Right lobe of liver (tissue), 6 donors: ENCODE measurements at regions not wholly inside any gene's neighbourhood (a gene's known extent, or its start where the extent isn't known, plus 50 kb on each side); places are given as distances from the start of the nearest gene placed in this dataset.
"Not testable (repeated sequence)": the region's sequence is repeated elsewhere in the genome, so short reads cannot be mapped to it uniquely, and the experiment has no call there.

Source experiments
- ATAC-seq, 4 donors: fragments of 200-7000 bp; cut with Tn5 transposase; one replicate each; pipeline ENCODE4 v1.9.1; 2020; ENCODE audit warnings: mild to moderate bottlenecking in 4 of 4, moderate library complexity in 4 of 4
- DNase-seq, 3 donors: peaks; one replicate each; pipeline ENCODE4 v3.0.0-alpha.2; 2020
- H3K27ac ChIP-seq, 3 donors: fragments of 200-600 bp; one replicate each; pipeline ENCODE4 v1.8.0; 2022
- H3K27me3 ChIP-seq, 2 donors: fragments of 200-600 bp; one replicate each; pipeline ENCODE4 v1.8.0; 2022
- H3K36me3 ChIP-seq, 4 donors: fragments of 200-600 bp; sonication (generic) in 1 of 4; one replicate each; pipeline versions ENCODE4 v1.5.1 to v1.8.0; 2017 to 2022; ENCODE audit warnings: control low read depth in 1 of 4
- H3K4me1 ChIP-seq, 4 donors: fragments of 200-600 bp; sonication (generic) in 1 of 4; one replicate each; pipeline versions ENCODE4 v1.5.1 to v1.8.0; 2017 to 2022; ENCODE audit warnings: control low read depth in 1 of 4
- H3K4me3 ChIP-seq, 3 donors: fragments of 200-600 bp; one replicate each; pipeline ENCODE4 v1.8.0; 2022
- H3K9me3 ChIP-seq, 4 donors: fragments of 200-600 bp; sonication (generic) in 1 of 4; one replicate each; pipeline versions ENCODE4 v1.5.1 to v1.8.0; 2017 to 2022; ENCODE audit warnings: control low read depth in 1 of 4
- POLR2A ChIP-seq: fragments of 450-650 bp; IDR thresholded peaks from one replicate; pipeline ENCODE4 v1.6.1; 2017; ENCODE audit warnings: antibody characterized with exemption, mild to moderate bottlenecking
- WGBS: methylation state at CpG from one replicate; pipeline ENCODE4 v1.1.6; 2018; ENCODE audit warnings: low coverage, low lambda C conversion rate; ENCODE audit not compliant: insufficient coverage; ENCODE audit errors: missing lambda C conversion rate; 5-methylcytosine and 5-hydroxymethylcytosine counted together
- intact Hi-C, 2 donors: fragments of 100-400 bp; cut with DNase I; formaldehyde crosslinking; loops; one replicate each; pipeline versions ENCODE4 v1.11.2 to v1.14.1; 2022
- TF ChIP-seq, protein P1 (sequence below), 4 donors: fragments of 200-600 bp in 3 of 4; fragments of 450-650 bp in 1 of 4; IDR thresholded peaks; one replicate each; pipeline versions ENCODE4 v1.5.1 to v1.8.0; 2016 to 2022; ENCODE audit warnings: antibody characterized with exemption in 4 of 4, mild to moderate bottlenecking in 2 of 4
- donor health status: DM: no; HTN: yes; CAD: no.
- donor health status: DM: no; HTN: no; CAD: no.
- donor health status: DM: no; HTN: no; CAD: no.
- donor health status: DM: no; HTN: yes; CAD: no.
- donor health status: DM: no; HTN: yes; CAD: no.

DNA sequence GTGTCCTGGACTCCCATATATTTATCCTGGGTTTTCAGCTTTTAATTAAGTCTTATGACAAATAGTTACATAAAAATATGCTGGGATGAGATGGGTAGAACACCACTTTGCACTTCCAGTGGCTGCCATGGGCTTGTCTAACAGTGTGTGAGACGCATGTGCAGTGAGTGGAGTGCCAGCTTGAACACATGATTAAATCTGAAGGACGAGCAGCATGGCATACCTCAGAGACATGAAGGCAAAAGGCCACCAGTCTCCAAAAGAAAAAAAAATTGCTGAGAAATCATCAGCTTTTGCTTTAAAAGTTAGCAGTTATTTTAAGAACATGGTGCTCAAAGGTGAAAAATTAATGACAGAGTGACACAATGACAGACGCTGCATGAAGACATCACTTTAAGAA lies 139.0 kb upstream of the ADCY1 start:
- no peaks in the 10 kb centered on the region for H3K27me3 ChIP-seq
- H3K4me1 ChIP-seq = no peaks in the 10 kb centered on the region
- DNase-seq = no peak
- TF ChIP-seq, protein P1, sequence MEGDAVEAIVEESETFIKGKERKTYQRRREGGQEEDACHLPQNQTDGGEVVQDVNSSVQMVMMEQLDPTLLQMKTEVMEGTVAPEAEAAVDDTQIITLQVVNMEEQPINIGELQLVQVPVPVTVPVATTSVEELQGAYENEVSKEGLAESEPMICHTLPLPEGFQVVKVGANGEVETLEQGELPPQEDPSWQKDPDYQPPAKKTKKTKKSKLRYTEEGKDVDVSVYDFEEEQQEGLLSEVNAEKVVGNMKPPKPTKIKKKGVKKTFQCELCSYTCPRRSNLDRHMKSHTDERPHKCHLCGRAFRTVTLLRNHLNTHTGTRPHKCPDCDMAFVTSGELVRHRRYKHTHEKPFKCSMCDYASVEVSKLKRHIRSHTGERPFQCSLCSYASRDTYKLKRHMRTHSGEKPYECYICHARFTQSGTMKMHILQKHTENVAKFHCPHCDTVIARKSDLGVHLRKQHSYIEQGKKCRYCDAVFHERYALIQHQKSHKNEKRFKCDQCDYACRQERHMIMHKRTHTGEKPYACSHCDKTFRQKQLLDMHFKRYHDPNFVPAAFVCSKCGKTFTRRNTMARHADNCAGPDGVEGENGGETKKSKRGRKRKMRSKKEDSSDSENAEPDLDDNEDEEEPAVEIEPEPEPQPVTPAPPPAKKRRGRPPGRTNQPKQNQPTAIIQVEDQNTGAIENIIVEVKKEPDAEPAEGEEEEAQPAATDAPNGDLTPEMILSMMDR (IDR thresholded peaks at IDR 0.05) = no peak
- ATAC-seq = no peak
- WGBS = 58% methylated on average over 3 of the region's 3 CpGs
- no peak overlapping the region for H3K27ac ChIP-seq
- H3K4me3 ChIP-seq = no peak overlapping the region
- intact Hi-C loops = no loop called here
- no peaks in the 10 kb centered on the region for H3K36me3 ChIP-seq
- peaks cover 0 to 5% (median 0%) of the 10 kb centered on the region in 4 donors for H3K9me3 ChIP-seq

DNA sequence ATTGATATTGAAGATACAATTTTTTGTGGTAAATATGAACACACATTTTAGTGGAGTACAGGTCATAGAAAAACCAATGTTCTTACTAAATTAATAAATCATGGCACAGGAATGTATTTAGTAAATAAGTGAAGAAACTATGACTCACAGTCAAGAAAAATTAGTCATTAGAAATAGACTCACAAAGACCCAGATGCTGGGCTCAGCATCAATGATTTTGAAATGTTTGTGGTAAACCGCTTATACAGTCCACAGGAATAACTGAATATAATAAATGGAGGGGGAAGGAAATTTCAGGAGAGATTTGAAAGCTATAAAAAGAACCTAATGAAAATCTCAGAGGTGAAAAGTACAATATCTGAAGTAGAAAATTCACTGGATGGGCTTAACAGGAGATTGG lies 138.3 kb upstream of the ADCY1 start:
- Histone ChIP-seq H3K9me3 (peaks cover 0 to 6% (median 0%) of the 10 kb centered on the region in 4 donors), H3K4me1 (no peaks in the 10 kb centered on the region), H3K27ac (no peak overlapping the region), H3K4me3 (no peak overlapping the region), H3K27me3 (no peaks in the 10 kb centered on the region), H3K36me3 (no peaks in the 10 kb centered on the region)
- WGBS = 92% methylated on average over 1 of the region's 1 CpG
- no peak for TF ChIP-seq POLR2A
- TF ChIP-seq, protein P1 (IDR thresholded peaks at IDR 0.05) = no peak
- intact Hi-C loops = no loop called here
- ATAC-seq (no peak), DNase-seq (no peak)

DNA sequence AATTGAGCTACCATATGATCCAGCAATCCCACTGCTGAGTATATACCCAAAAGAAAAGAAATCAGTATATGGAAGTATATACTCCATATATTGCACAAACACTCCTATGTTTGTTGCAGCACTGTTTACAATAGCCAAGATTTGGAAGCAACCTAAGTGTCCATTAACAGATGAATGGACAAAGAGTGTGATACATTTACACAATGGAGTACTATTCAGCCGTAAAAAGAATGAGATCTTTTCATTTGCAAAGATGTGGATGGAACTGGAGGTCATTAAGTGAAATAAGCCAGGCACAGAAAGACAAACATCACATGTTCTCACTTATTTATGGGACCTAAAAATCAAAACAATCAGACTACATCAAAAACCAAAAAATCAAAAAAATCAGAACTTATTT lies 133.4 kb upstream of the ADCY1 start:
- 71% methylated on average over 1 of the region's 1 CpG for WGBS
- H3K4me1 ChIP-seq, H3K27ac ChIP-seq, intact Hi-C loops, ATAC-seq, H3K4me3 ChIP-seq, H3K36me3 ChIP-seq, H3K9me3 ChIP-seq, H3K27me3 ChIP-seq, DNase-seq: not testable (repeated sequence)

DNA sequence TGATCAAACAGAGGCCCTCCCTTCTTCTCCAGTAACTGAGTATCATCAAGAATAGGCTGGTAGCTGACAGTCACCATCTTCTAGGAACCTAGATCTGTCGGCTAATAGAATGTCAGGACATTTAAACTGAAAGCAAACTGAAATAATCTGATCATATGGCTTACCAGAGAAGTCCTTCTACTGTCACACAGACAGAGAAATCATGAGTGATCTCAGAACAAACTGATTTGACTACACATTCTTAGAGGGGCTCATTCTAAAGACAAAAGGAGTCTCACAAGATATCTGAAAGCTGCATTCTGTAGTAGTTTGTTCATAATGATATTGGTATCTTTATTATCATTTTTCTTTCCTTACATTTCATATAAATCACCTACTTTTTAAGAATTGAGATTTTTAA lies 130.9 kb upstream of the ADCY1 start:
- Histone ChIP-seq H3K4me3 (no peak overlapping the region), H3K27me3 (no peaks in the 10 kb centered on the region), H3K9me3 (peaks cover 0 to 6% (median 0%) of the 10 kb centered on the region in 4 donors), H3K36me3 (no peaks in the 10 kb centered on the region), H3K27ac (no peak overlapping the region), H3K4me1 (no peaks in the 10 kb centered on the region)
- intact Hi-C loops = no loop called here
- TF ChIP-seq, protein P1 (IDR thresholded peaks at IDR 0.05) = no peak
- no peak for TF ChIP-seq POLR2A
- 43% methylated on average over 1 of the region's 1 CpG for WGBS
- DNase-seq (no peak), ATAC-seq (no peak)

DNA sequence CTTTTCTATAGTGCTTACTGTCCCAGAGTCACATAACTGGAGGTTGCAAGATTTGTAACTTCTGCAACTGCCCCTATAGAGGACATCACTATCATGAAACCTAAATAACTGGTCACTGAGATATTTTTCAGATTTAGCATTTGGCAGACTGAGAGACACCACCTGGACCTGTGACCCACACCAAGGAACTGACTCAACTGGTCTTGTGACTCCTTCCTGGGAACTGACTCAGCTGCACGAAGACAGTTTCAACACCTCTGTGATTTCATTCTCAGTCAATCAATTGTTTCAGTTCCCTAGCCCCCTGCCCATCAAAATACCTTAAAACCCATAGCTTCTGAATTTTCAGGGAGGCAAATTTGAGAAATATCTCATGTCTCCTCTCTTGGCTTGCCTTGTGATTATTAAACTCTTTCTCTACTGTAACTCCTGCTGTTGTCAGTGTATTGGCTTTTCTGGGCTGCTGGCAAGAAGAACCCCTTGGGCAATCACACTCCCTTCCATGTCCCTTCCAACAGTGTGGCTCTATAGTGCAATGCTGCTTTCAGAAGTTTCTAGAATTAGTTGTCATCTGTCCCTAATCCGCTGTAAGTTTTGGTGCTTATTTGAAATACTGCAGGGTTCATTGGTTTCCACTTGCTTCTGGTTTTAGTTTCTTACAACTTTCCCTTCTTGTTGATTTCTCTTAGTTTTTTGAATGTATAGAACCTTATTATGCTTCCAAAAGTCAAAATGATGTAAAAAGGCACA lies 127.8 kb upstream of the ADCY1 start:
- Histone ChIP-seq H3K4me3 (no peak overlapping the region), H3K36me3 (no peaks in the 10 kb centered on the region), H3K27me3 (no peaks in the 10 kb centered on the region), H3K27ac (no peak overlapping the region), H3K4me1 (no peaks in the 10 kb centered on the region), H3K9me3 (no peaks in the 10 kb centered on the region)
- 69% methylated on average over 2 of the region's 2 CpGs for WGBS
- DNase-seq (no peak), ATAC-seq (no peak)
- no peak for TF ChIP-seq POLR2A
- TF ChIP-seq, protein P1 (IDR thresholded peaks at IDR 0.05) = no peak
- intact Hi-C loops = no loop called here
